HG03159 (cell line): ENCODE measurements at regions not wholly inside any gene's neighbourhood (a gene's known extent, or its start where the extent isn't known, plus 50 kb on each side); places are given as distances from the start of the nearest gene placed in this dataset.
"Not testable (repeated sequence)": the region's sequence is repeated elsewhere in the genome, so short reads cannot be mapped to it uniquely, and the experiment has no call there.

Experiments used
- ATAC-seq: cut with Tn5 transposase; IDR thresholded peaks from one replicate; pipeline ENCODE4 v1.9.1; 2021; ENCODE audit warnings: mild to moderate bottlenecking, moderate library complexity; ENCODE audit not compliant: unreplicated experiment

- ATAC-seq = no peak
Observed at GRCh38 chr1:69058454-69058853, 509.3 kb upstream of the LRRC7 start.

GRCh38 chr1:69070660-69071373, 496.9 kb upstream of the LRRC7 start:
- no peak for ATAC-seq

- no peak for ATAC-seq
Observed at GRCh38 chr1:69073176-69073575, 494.5 kb upstream of the LRRC7 start.

GRCh38 chr1:69076631-69077030, 491.1 kb upstream of the LRRC7 start:
- no peak for ATAC-seq

- ATAC-seq = no peak
Observed at GRCh38 chr1:69077198-69077597, 490.5 kb upstream of the LRRC7 start.

GRCh38 chr1:69077633-69078032, 490.1 kb upstream of the LRRC7 start:
- no peak for ATAC-seq

GRCh38 chr1:69081668-69082067, 486.1 kb upstream of the LRRC7 start:
- ATAC-seq = no peak

GRCh38 chr1:69082312-69082711, 485.4 kb upstream of the LRRC7 start:
- no peak for ATAC-seq

- ATAC-seq = no peak
Observed at GRCh38 chr1:69086148-69086547, 481.6 kb upstream of the LRRC7 start.

- no peak for ATAC-seq
Observed at GRCh38 chr1:69088571-69088970, 479.2 kb upstream of the LRRC7 start.

- ATAC-seq = no peak
Observed at GRCh38 chr1:69090170-69090569, 477.6 kb upstream of the LRRC7 start.

GRCh38 chr1:69090752-69091151, 477.0 kb upstream of the LRRC7 start:
- ATAC-seq = no peak

- not testable (repeated sequence) for ATAC-seq
Observed at GRCh38 chr1:69102058-69102457, 465.7 kb upstream of the LRRC7 start.

- no peak for ATAC-seq
Observed at GRCh38 chr1:69103213-69103612, 464.5 kb upstream of the LRRC7 start.

GRCh38 chr1:69103705-69104385, 463.9 kb upstream of the LRRC7 start:
- no peak for ATAC-seq

- no peak for ATAC-seq
Observed at GRCh38 chr1:69104894-69105293, 462.8 kb upstream of the LRRC7 start.

- no peak for ATAC-seq
Observed at GRCh38 chr1:69109277-69109676, 458.4 kb upstream of the LRRC7 start.

GRCh38 chr1:69110851-69111250, 456.9 kb upstream of the LRRC7 start:
- ATAC-seq = no peak

GRCh38 chr1:69120126-69120741, 447.5 kb upstream of the LRRC7 start:
- ATAC-seq = not testable (repeated sequence)

GRCh38 chr1:69120817-69121216, 446.9 kb upstream of the LRRC7 start:
- no peak for ATAC-seq

- ATAC-seq = no peak
Observed at GRCh38 chr1:69121723-69122122, 446.0 kb upstream of the LRRC7 start.

- no peak for ATAC-seq
Observed at GRCh38 chr1:69122373-69122772, 445.3 kb upstream of the LRRC7 start.
